ENCODE measurements at regions not wholly inside any gene's neighbourhood (a gene's known extent, or its start where the extent isn't known, plus 50 kb on each side); places are given as distances from the start of the nearest gene placed in this dataset.

DNA sequence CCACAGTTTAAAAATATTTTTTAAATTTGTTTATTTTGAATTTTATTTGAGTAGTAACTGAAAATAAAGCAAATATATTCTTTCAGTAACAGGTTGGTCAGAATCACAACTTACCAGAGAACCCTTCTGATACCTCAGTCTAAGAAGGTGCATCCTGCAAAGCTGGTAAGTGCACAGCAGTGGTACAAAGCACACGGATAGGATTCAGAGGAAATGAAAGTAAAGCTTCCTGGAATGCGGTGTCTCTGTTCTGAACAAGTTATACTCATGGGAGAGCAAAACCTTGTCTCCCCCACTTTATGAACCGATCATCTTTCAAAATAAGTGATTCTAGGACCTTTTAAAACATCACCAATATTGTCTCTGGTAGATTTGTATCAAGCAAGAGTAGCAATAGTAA lies 398.3 kb downstream of the TMX3 start:
- TF ChIP-seq POLR2A (IDR thresholded peaks at IDR 0.05) (no peak), CTCF (IDR thresholded peaks at IDR 0.05) (no peak)
- Histone ChIP-seq H3K4me3 (no peak overlapping the region), H3K36me3 (no peaks in the 10 kb centered on the region), H3K27me3 (no peaks in the 10 kb centered on the region), H3K4me1 (no peaks in the 10 kb centered on the region), H3K27ac (no peak overlapping the region), H3K9me3 (no peaks in the 10 kb centered on the region)
- no peak for DNase-seq

- Histone ChIP-seq H3K4me1 (no peaks in the 10 kb centered on the region), H3K27ac (no peak overlapping the region), H3K9me3 (no peaks in the 10 kb centered on the region), H3K27me3 (no peaks in the 10 kb centered on the region), H3K4me3 (no peak overlapping the region), H3K36me3 (no peaks in the 10 kb centered on the region)
- TF ChIP-seq CTCF (IDR thresholded peaks at IDR 0.05) (no peak), POLR2A (IDR thresholded peaks at IDR 0.05) (no peak)
- DNase-seq: no peak
Measured at GRCh38 chr18:68314403-68314802, 400.5 kb downstream of the TMX3 start.

DNA sequence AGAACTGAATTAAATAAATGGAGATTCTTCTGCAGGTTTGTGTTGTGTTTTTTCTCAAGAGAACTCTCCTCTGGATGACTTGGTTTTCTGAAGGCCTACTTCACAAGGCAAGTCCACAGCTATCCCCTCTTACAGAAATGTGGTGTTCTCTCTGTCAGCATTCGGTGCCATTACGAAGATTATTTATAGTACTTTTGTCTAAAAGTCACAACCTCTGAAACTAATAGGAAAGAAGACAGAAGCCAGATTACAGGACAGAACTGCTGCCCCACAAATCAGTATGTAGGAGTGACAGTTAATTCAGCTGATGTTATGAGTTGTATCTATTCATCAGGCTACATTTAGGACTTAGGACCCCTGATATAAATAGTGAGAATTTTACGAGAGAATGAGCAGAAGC lies 413.5 kb downstream of the TMX3 start:
- TF ChIP-seq POLR2A (IDR thresholded peaks at IDR 0.05) (no peak), CTCF (IDR thresholded peaks at IDR 0.05) (no peak)
- H3K27ac ChIP-seq: no peak overlapping the region
- no peak overlapping the region for H3K4me3 ChIP-seq
- DNase-seq: no peak
- H3K27me3 ChIP-seq: no peaks in the 10 kb centered on the region
- no peaks in the 10 kb centered on the region for H3K36me3 ChIP-seq
- no peaks in the 10 kb centered on the region for H3K9me3 ChIP-seq
- no peaks in the 10 kb centered on the region for H3K4me1 ChIP-seq

- Histone ChIP-seq H3K4me3 (no peak overlapping the region), H3K9me3 (no peaks in the 10 kb centered on the region), H3K4me1 (no peaks in the 10 kb centered on the region), H3K27ac (no peak overlapping the region), H3K36me3 (no peaks in the 10 kb centered on the region), H3K27me3 (no peaks in the 10 kb centered on the region)
- TF ChIP-seq CTCF (IDR thresholded peaks at IDR 0.05) (no peak), POLR2A (IDR thresholded peaks at IDR 0.05) (no peak)
- DNase-seq: no peak
Measured at GRCh38 chr18:68299906-68300305, 415.0 kb downstream of the TMX3 start.

GRCh38 chr18:68298330-68298729 lies 416.6 kb downstream of the TMX3 start:
- no peaks in the 10 kb centered on the region for H3K27me3 ChIP-seq
- H3K9me3 ChIP-seq: no peaks in the 10 kb centered on the region
- TF ChIP-seq CTCF (IDR thresholded peaks at IDR 0.05) (no peak), POLR2A (IDR thresholded peaks at IDR 0.05) (no peak)
- no peak for DNase-seq
- no peaks in the 10 kb centered on the region for H3K4me1 ChIP-seq
- H3K27ac ChIP-seq: no peak overlapping the region
- H3K4me3 ChIP-seq: no peak overlapping the region
- no peaks in the 10 kb centered on the region for H3K36me3 ChIP-seq

- Histone ChIP-seq H3K27ac (no peak overlapping the region), H3K9me3 (no peaks in the 10 kb centered on the region), H3K4me3 (no peak overlapping the region), H3K4me1 (no peaks in the 10 kb centered on the region), H3K27me3 (no peaks in the 10 kb centered on the region), H3K36me3 (no peaks in the 10 kb centered on the region)
- no peak for DNase-seq
- TF ChIP-seq POLR2A (IDR thresholded peaks at IDR 0.05): no peak
- TF ChIP-seq CTCF (IDR thresholded peaks at IDR 0.05): no peak
Measured at GRCh38 chr18:68288408-68288807, 426.5 kb downstream of the TMX3 start.

All from Peyer's patch (tissue), 4 donors.